H54 (cell line): ENCODE measurements at regions not wholly inside any gene's neighbourhood (a gene's known extent, or its start where the extent isn't known, plus 50 kb on each side); places are given as distances from the start of the nearest gene placed in this dataset.

Source experiments
- DNase-seq: peaks from one replicate; pipeline ENCODE4 v3.0.0; 2011; ENCODE audit warnings: low spot score, mixed read lengths; ENCODE audit not compliant: insufficient read length
- FAIRE-seq: peaks from 3 replicates; lab custom pipeline; 2011; peaks lifted over from hg19 to GRCh38; lab: Jason Lieb, UNC
- POLR2A ChIP-seq: IDR thresholded peaks from 2 replicates; pipeline ENCODE4 v1.6.1; 2011; ENCODE audit warnings: low read depth, mild to moderate bottlenecking, low read length

DNA sequence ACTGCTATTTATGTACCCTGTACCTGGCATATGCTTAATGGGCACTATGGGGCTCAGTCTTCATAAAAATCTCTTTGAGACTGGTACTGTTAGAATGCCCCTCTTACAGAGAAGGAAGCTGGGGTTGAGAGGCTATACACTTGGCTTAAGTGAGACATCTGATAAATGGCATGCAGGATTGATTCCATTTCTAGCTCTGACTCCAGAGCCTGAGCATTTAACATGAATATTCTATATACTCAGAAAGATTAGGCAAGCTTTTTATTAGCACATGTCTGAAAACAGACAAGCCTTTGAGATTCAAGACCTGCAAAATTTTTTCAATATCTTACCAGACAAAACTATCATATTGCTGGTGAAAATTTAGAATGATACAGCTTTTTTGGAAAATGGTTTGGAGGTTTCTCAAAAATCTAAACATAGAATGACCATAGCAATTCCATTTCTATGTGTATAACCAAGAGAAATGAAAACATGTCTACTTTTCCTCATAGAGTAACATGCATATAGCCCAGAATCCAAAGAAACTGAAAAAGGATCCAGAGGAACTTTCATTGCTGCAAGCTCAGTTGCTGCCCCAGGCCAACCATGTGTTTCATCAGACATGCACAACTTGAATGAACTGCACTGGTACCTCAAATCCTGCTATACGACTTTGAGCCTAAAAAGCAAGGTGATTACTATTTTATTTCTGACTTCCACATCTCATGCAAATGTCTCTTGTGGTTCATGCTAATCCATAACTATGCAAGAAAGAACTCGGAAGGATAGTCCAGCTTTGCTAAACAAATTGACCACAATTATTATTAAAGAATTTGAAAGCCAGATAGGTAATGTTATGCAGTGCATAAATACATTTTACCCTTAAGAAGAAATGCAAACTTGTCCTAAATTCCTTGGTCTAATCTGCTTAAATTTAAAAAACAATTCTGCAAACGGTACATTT, 389.0 kb upstream of the GRIA1 start:
- no peak for DNase-seq
- FAIRE-seq = no peak

DNA sequence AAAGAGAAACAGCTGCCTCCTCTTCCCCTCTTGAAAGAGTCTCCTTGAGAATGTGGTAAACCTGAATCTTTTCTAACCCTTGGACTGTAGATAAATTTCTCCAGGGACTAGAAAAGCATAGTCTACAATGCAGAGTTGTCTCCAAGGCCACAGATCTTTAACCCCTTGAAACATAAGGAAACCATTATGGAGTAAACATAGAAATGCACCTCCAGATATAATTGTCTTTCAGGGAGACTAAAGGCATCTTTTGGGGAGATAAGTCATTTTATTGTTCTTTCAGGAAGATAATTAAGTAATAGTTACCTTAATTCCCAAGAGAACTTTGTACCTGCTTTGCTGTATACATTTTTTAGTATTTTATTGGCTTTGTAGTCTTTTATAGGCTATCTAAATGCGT, 373.6 kb upstream of the GRIA1 start:
- DNase-seq = no peak
- TF ChIP-seq POLR2A = no peak
- FAIRE-seq = no peak

More for the DNA sequence above, 389.0 kb upstream of the GRIA1 start:
- no peak for TF ChIP-seq POLR2A

DNA sequence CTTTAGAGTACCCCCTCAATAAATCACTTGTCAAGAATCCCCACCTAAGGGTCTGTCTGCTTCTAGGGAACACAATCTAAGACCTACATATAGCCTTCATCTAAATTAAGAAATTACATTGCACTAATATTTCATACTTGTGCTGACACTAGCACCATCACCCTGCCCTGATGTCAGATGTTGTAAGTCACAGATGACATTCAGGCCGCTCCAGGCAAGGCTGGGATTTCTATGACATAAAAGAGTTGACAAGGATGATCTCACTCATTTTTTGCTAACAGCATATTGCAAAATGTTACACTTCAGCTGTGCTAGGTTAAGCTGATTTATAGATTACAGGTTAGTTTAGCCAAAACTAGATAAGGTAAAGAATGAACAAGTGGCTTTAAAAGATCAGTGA, 372.5 kb upstream of the GRIA1 start:
- no peak for FAIRE-seq
- no peak for DNase-seq

DNA sequence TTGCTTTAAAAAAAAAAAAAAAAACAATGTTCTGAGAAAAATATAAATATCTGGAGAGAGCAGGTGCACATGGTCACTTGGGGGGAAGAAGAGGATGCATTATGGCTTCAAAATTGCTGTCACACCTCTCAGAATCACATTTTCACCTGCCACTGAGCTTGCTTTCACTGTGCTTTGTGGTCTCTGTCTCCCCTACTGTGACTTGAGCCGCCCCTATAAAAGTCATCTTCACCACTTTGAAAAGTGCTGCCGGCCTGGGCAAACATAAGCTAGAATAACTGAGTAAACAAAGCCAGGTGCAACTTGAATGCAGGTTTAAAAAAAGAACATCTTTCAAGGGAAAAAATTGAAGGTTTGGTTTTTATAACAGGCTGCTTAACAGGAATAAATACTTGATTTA, 368.1 kb upstream of the GRIA1 start:
- no peak for TF ChIP-seq POLR2A
- DNase-seq (no peak), FAIRE-seq (no peak)

More for the DNA sequence above, 372.5 kb upstream of the GRIA1 start:
- TF ChIP-seq POLR2A = no peak

GRCh38 chr5:153130296-153130695, 360.2 kb upstream of the GRIA1 start:
- no peak for TF ChIP-seq POLR2A
- no peak for FAIRE-seq
- no peak for DNase-seq

DNA sequence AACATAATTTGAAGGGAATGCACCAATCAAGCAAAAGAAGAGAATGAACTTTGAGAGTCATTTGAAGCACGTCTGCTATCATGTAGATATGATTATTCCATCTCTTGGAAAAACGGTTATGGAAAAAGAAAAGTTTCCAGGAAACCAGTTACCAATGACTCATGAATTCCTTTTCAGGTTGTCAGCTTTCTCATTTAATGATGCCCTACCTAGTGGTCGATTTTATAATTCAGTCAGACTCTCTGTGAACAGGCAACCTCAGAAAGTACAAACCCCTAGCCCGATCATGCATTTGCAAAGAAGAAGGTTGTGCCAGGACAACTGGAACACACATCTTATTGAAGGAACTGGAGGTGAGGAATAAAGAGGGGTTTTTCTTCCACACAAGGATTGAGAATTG, 355.1 kb upstream of the GRIA1 start:
- no peak for FAIRE-seq
- DNase-seq = no peak
- TF ChIP-seq POLR2A = no peak

DNA sequence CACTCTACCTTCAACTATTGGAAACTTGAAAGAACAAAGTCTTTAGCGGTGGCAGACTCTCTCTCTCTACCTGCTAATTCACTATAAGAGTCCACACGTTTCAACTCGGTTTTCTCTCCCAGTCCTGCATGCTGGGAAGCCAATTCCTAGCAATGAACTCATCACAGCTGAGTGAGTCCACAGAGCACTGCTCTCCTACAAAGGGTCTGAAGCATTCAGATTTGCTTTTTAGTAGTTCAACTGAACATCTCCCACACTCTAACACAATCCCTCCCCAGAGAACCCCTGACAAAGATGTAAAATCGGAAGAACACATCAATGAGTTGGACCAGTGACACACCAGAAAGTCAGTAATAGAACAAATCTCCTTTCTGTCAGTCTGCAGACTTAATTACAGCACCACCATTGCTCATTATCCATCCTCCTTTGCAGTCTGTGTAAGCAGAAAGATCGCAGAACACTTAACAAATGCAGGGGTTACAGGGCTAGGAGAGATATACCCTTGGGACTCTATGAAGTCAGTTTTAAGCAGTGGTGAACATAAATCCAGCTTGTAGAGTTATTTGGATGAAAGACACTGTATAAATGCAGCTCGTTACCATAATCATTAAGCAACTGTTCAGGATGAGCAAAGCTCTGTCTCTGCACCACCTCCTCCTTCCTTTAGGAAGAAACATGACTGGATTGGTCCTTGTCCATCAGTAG, 353.4 kb upstream of the GRIA1 start:
- TF ChIP-seq POLR2A = no peak
- no peak for FAIRE-seq
- no peak for DNase-seq

DNA sequence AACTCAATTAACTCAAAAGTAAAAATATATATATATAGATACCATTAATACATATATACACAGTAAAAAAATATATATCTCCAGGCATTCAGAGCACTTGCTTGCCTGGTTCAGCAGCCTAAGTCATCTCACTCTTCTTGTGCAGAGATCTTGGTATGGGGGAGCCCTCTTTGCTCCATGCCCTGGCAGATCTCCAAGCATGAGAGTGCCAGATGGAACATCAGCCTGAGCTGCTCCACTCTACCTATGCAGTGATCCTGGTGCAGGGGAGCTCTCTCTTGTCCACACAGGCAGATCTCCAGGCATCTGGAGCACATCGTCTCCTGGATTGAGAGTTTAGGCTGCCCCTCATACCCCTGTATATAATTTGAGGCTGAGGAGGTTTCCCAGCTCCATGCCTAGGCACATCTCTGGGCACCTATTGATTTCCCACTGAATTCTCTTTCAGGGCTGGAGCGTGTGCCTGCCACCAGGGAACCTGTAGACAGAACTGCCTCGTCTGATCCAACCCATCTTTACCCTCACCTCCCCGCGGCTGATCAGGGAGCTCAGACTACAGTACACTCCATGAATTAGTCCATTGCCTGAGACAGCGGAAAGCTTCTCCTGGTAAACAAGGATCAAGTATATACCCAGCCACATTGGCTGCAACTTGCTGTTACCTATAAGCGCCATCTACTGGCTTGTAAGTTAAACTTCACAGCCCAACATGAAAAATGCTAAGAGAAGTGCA, 342.4 kb upstream of the GRIA1 start:
- DNase-seq (peak; percentile 2), FAIRE-seq (no peak)

DNA sequence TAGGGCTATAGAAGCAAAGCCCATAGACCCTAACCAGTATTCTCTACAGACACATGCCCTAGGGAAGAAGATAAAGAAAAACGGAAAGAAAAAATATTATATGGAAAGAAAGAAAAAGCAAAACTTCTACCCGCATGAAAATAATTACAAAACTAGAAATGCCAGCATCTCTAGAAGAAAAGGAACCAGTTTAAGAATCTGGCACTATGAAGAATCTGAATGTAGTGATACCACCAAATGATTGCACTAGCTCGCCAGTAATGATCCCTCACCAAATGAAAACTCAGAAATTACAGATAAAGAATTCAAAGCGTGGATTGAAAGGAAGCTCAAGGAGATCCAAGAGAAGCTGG, 341.9 kb upstream of the GRIA1 start:
- DNase-seq (no peak), FAIRE-seq (no peak)
- no peak for TF ChIP-seq POLR2A

More for the DNA sequence above, 342.4 kb upstream of the GRIA1 start:
- no peak for TF ChIP-seq POLR2A

GRCh38 chr5:153151558-153151957, 338.9 kb upstream of the GRIA1 start:
- DNase-seq (no peak), FAIRE-seq (no peak)
- TF ChIP-seq POLR2A = no peak

GRCh38 chr5:153153086-153153485, 337.4 kb upstream of the GRIA1 start:
- DNase-seq (no peak), FAIRE-seq (no peak)
- no peak for TF ChIP-seq POLR2A

- no peak for TF ChIP-seq POLR2A
- FAIRE-seq (no peak), DNase-seq (no peak)
Measured at GRCh38 chr5:153157156-153157555, 333.3 kb upstream of the GRIA1 start.

DNA sequence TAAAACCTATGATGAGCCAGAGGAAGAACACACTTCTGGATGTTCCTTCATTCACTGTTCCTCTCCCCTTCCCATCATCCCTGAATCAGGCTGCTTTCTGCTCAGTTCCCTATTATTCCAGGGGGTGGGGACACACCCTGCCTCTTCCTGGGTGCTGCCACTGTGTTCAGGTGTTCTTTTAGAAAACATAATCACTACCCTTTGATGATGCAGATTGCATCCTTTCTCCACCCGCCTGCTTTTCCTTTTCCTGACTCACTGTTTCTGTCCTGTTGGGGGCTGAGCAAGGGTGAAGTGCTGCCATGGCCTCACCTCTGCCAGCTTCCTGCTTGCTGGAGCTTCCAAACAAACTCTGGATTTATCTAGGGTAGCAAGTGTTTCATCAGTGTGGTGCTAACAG, 331.9 kb upstream of the GRIA1 start:
- no peak for TF ChIP-seq POLR2A
- FAIRE-seq = no peak
- DNase-seq = no peak

- FAIRE-seq (no peak), DNase-seq (no peak)
- no peak for TF ChIP-seq POLR2A
Measured at GRCh38 chr5:153159616-153160015, 330.9 kb upstream of the GRIA1 start.
